Breast epithelium (tissue), 4 donors: ENCODE measurements at regions not wholly inside any gene's neighbourhood (a gene's known extent, or its start where the extent isn't known, plus 50 kb on each side); places are given as distances from the start of the nearest gene placed in this dataset.
"Not testable (repeated sequence)": the region's sequence is repeated elsewhere in the genome, so short reads cannot be mapped to it uniquely, and the experiment has no call there.

ENCODE experiments used
- DNase-seq, 2 donors: peaks; one replicate each; pipeline ENCODE4 v3.0.0-alpha.2; 2019; ENCODE audit warnings: low spot score in 2 of 2
- H3K27ac ChIP-seq, 2 donors: fragments of 200-600 bp; sonication (generic) in 1 of 2; one replicate each; pipeline ENCODE4 v1.5.1; 2016 to 2019; ENCODE audit warnings: mild to moderate bottlenecking in 1 of 2
- H3K27me3 ChIP-seq, 2 donors: fragments of 200-600 bp; sonication (generic) in 1 of 2; one replicate each; pipeline versions ENCODE4 v1.5.1 to v1.6.0; 2017 to 2019; ENCODE audit warnings: control low read depth in 1 of 2, mild to moderate bottlenecking in 1 of 2
- H3K36me3 ChIP-seq: fragments of 200-600 bp; one replicate; pipeline ENCODE4 v1.5.1; 2019
- H3K4me1 ChIP-seq, 2 donors: fragments of 200-600 bp; sonication (generic); one replicate each; pipeline ENCODE4 v1.5.1; 2016 to 2019; ENCODE audit warnings: control low read depth in 1 of 2
- H3K4me3 ChIP-seq, 3 donors: fragments of 200-600 bp; sonication (generic); 1 replicate in 2 of 3; 2 replicates in 1 of 3; pipeline ENCODE4 v1.5.1; 2016 to 2019; ENCODE audit warnings: mild to moderate bottlenecking in 3 of 3, moderate library complexity in 2 of 3
- H3K9me3 ChIP-seq, 2 donors: fragments of 200-600 bp; sonication (generic) in 1 of 2; one replicate each; pipeline ENCODE4 v1.5.1; 2016 to 2019; ENCODE audit warnings: control low read depth in 1 of 2
- POLR2A ChIP-seq: fragments of 450-650 bp; IDR thresholded peaks from one replicate; pipeline ENCODE4 v1.6.1; 2016; ENCODE audit warnings: antibody characterized with exemption, mild to moderate bottlenecking, moderate library complexity
- POLR2AphosphoS5 ChIP-seq, 3 donors: sonication (generic); formaldehyde crosslinking; IDR thresholded peaks; one replicate each; pipeline ENCODE4 v1.6.1; 2017; ENCODE audit warnings: antibody characterized with exemption in 3 of 3
- intact Hi-C: fragments of 100-400 bp; cut with DNase I; formaldehyde crosslinking; loops from one replicate; pipeline ENCODE4 v1.15.1; 2023; ENCODE audit warnings: low total_unique reads
- TF ChIP-seq, protein P1 (sequence below), 3 donors: fragments of 450-650 bp; IDR thresholded peaks; one replicate each; pipeline ENCODE4 v1.5.1; 2016 to 2017; ENCODE audit warnings: antibody characterized with exemption in 3 of 3, mild to moderate bottlenecking in 3 of 3, moderate library complexity in 3 of 3

DNA sequence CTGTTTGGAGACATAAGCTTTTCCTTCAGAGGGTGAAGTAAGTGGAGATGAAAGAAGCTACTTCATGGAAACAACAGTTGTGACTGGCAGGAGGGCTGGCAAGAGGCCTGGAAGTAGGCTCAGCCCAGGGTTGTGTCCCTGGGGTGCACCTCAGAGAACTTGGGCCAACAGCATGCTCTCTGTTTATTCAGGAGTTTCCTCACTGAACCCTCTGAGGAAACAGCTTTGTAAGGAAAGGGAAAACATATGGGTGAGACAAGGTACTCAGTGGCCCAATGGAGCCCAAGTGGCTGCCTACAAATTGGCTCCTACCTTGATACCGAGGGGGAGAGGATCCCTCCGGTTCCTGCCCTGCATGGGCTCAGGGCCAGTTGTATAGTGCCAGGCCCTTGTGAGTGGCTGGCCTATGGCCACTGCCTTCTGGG, 115.5 kb upstream of the ITGA6 start:
- DNase-seq, result peak in 1 of 2 donors; percentile 24
- no peaks in the 10 kb centered on the region for H3K9me3 ChIP-seq
- H3K27ac ChIP-seq, result peak overlapping the region; percentile 28 to 57
- TF ChIP-seq POLR2AphosphoS5 (IDR thresholded peaks at IDR 0.05), result peak in 2 of 3 donors; percentile 27 to 86
- TF ChIP-seq, protein P1, sequence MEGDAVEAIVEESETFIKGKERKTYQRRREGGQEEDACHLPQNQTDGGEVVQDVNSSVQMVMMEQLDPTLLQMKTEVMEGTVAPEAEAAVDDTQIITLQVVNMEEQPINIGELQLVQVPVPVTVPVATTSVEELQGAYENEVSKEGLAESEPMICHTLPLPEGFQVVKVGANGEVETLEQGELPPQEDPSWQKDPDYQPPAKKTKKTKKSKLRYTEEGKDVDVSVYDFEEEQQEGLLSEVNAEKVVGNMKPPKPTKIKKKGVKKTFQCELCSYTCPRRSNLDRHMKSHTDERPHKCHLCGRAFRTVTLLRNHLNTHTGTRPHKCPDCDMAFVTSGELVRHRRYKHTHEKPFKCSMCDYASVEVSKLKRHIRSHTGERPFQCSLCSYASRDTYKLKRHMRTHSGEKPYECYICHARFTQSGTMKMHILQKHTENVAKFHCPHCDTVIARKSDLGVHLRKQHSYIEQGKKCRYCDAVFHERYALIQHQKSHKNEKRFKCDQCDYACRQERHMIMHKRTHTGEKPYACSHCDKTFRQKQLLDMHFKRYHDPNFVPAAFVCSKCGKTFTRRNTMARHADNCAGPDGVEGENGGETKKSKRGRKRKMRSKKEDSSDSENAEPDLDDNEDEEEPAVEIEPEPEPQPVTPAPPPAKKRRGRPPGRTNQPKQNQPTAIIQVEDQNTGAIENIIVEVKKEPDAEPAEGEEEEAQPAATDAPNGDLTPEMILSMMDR (IDR thresholded peaks at IDR 0.05), result no peak
- no peaks in the 10 kb centered on the region for H3K27me3 ChIP-seq
- no peak overlapping the region for H3K4me3 ChIP-seq
- H3K4me1 ChIP-seq, result no peaks in the 10 kb centered on the region
- intact Hi-C loops, result no loop called here
- H3K36me3 ChIP-seq, result no peaks in the 10 kb centered on the region

DNA sequence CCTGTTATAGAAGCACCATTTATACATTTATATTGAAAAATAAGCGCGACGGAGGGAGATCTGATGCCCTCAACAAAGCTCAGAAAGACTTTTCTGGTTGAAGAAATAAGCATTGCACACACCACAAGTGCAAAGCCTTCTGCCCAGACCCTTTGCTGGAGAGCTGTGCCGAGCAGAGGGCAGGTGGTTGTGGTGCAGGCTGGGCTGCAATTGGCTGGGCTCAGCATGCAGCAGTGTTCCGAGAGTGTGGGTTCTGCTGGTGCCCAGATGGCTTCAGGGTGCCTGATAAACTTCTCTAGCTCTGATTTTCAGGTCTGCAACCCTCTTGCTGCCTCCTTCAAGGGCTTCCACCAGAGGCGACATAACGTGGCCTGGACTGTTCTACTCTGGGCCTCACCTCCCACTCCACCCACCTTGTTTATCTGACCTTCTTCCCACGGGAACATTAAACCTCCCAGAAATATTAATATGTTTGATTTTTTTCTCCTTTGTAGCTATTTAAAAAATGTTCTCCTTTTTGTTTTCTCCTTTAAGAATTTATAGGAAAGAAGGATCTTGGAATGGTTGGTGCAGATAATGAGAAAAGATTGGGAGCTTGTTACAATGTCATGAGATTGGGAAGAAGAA, 113.6 kb upstream of the ITGA6 start:
- Histone ChIP-seq H3K9me3 (no peaks in the 10 kb centered on the region), H3K27me3 (no peaks in the 10 kb centered on the region), H3K27ac (no peak overlapping the region), H3K36me3 (no peaks in the 10 kb centered on the region), H3K4me1 (no peaks in the 10 kb centered on the region), H3K4me3 (no peak overlapping the region)
- intact Hi-C loops, result no loop called here
- DNase-seq, result no peak
- TF ChIP-seq POLR2A (no peak), POLR2AphosphoS5 (IDR thresholded peaks at IDR 0.05) (no peak)
- TF ChIP-seq, protein P1 (IDR thresholded peaks at IDR 0.05), result no peak

- intact Hi-C loops, H3K27ac ChIP-seq, H3K36me3 ChIP-seq, DNase-seq, H3K4me3 ChIP-seq, H3K4me1 ChIP-seq, H3K27me3 ChIP-seq, H3K9me3 ChIP-seq: not testable (repeated sequence)
Observed at GRCh38 chr2:172315070-172315469, 112.3 kb upstream of the ITGA6 start.

- TF ChIP-seq POLR2A (no peak), POLR2AphosphoS5 (IDR thresholded peaks at IDR 0.05) (no peak)
- TF ChIP-seq, protein P1 (IDR thresholded peaks at IDR 0.05), result no peak
- H3K27ac ChIP-seq, result no peak overlapping the region
- no peaks in the 10 kb centered on the region for H3K9me3 ChIP-seq
- no peaks in the 10 kb centered on the region for H3K36me3 ChIP-seq
- intact Hi-C loops, result no loop called here
- H3K4me3 ChIP-seq, result no peak overlapping the region
- no peaks in the 10 kb centered on the region for H3K27me3 ChIP-seq
- DNase-seq, result no peak
- H3K4me1 ChIP-seq, result no peaks in the 10 kb centered on the region
Observed at GRCh38 chr2:172322049-172322448, 105.3 kb upstream of the ITGA6 start.

GRCh38 chr2:172323256-172323655, 104.1 kb upstream of the ITGA6 start:
- H3K4me3 ChIP-seq, result no peak overlapping the region
- H3K9me3 ChIP-seq, result no peaks in the 10 kb centered on the region
- no peaks in the 10 kb centered on the region for H3K27me3 ChIP-seq
- TF ChIP-seq, protein P1 (IDR thresholded peaks at IDR 0.05), result no peak
- TF ChIP-seq POLR2AphosphoS5 (IDR thresholded peaks at IDR 0.05) (no peak), POLR2A (no peak)
- H3K36me3 ChIP-seq, result no peaks in the 10 kb centered on the region
- intact Hi-C loops, result no loop called here
- no peak overlapping the region for H3K27ac ChIP-seq
- H3K4me1 ChIP-seq, result no peaks in the 10 kb centered on the region
- no peak for DNase-seq
